ENCODE measurements at regions not wholly inside any gene's neighbourhood (a gene's known extent, or its start where the extent isn't known, plus 50 kb on each side); places are given as distances from the start of the nearest gene placed in this dataset.

- H3K36me3 ChIP-seq (ENCODE audit: control insufficient read depth, insufficient read depth, low read length), result no peaks in the 10 kb centered on the region
- no peak overlapping the region for H3K4me3 ChIP-seq (ENCODE audit: insufficient read depth, low read depth, low read length)
- H3K27me3 ChIP-seq (ENCODE audit: control insufficient read depth, insufficient read depth, low read length, poor library complexity, severe bottlenecking), result no peaks in the 10 kb centered on the region
- H3K4me1 ChIP-seq (ENCODE audit: control insufficient read depth, insufficient read depth, low read length), result no peaks in the 10 kb centered on the region
- H3K27ac ChIP-seq (ENCODE audit: insufficient read depth, low read depth, low read length, poor library complexity, severe bottlenecking), result no peak overlapping the region
- WGBS, 2 experiments, result 77 to 79% methylated on average over 8 of the region's 8 CpGs
- no peaks in the 10 kb centered on the region for H3K9me3 ChIP-seq (ENCODE audit: control insufficient read depth, low read length)
Measured at GRCh38 chr20:60365064-60365666, 406.9 kb downstream of the CDH26 start.

- no peaks in the 10 kb centered on the region for H3K27me3 ChIP-seq (ENCODE audit: control insufficient read depth, insufficient read depth, low read length, poor library complexity, severe bottlenecking)
- no peaks in the 10 kb centered on the region for H3K4me1 ChIP-seq (ENCODE audit: control insufficient read depth, insufficient read depth, low read length)
- 89 to 90% methylated on average over 7 of the region's 7 CpGs for WGBS, 2 experiments
Measured at GRCh38 chr20:60365882-60366281, 407.7 kb downstream of the CDH26 start.

GRCh38 chr20:60371384-60371783 lies 413.2 kb downstream of the CDH26 start:
- no peak overlapping the region for H3K27ac ChIP-seq (ENCODE audit: insufficient read depth, low read depth, low read length, poor library complexity, severe bottlenecking)
- no peaks in the 10 kb centered on the region for H3K9me3 ChIP-seq (ENCODE audit: control insufficient read depth, low read length)
- WGBS, 2 experiments, result 86 to 91% methylated on average over 6 of the region's 6 CpGs
- no peaks in the 10 kb centered on the region for H3K4me1 ChIP-seq (ENCODE audit: control insufficient read depth, insufficient read depth, low read length)
- H3K4me3 ChIP-seq (ENCODE audit: insufficient read depth, low read depth, low read length), result no peak overlapping the region
- no peaks in the 10 kb centered on the region for H3K36me3 ChIP-seq (ENCODE audit: control insufficient read depth, insufficient read depth, low read length)
- no peaks in the 10 kb centered on the region for H3K27me3 ChIP-seq (ENCODE audit: control insufficient read depth, insufficient read depth, low read length, poor library complexity, severe bottlenecking)

More at GRCh38 chr20:60365882-60366281, 407.7 kb downstream of the CDH26 start:
- Histone ChIP-seq H3K4me3 (ENCODE audit: insufficient read depth, low read depth, low read length) (no peak overlapping the region), H3K36me3 (ENCODE audit: control insufficient read depth, insufficient read depth, low read length) (no peaks in the 10 kb centered on the region), H3K27ac (ENCODE audit: insufficient read depth, low read depth, low read length, poor library complexity, severe bottlenecking) (no peak overlapping the region), H3K9me3 (ENCODE audit: control insufficient read depth, low read length) (no peaks in the 10 kb centered on the region)

- WGBS, 2 experiments, result 100% methylated on average over 1 of the region's 1 CpG
- Histone ChIP-seq H3K4me3 (ENCODE audit: insufficient read depth, low read depth, low read length) (no peak overlapping the region), H3K27me3 (ENCODE audit: control insufficient read depth, insufficient read depth, low read length, poor library complexity, severe bottlenecking) (no peaks in the 10 kb centered on the region), H3K27ac (ENCODE audit: insufficient read depth, low read depth, low read length, poor library complexity, severe bottlenecking) (no peak overlapping the region), H3K9me3 (ENCODE audit: control insufficient read depth, low read length) (no peaks in the 10 kb centered on the region), H3K4me1 (ENCODE audit: control insufficient read depth, insufficient read depth, low read length) (no peaks in the 10 kb centered on the region), H3K36me3 (ENCODE audit: control insufficient read depth, insufficient read depth, low read length) (no peaks in the 10 kb centered on the region)
Measured at GRCh38 chr20:60372275-60372674, 414.1 kb downstream of the CDH26 start.

GRCh38 chr20:60372822-60373221 lies 414.6 kb downstream of the CDH26 start:
- Histone ChIP-seq H3K4me3 (ENCODE audit: insufficient read depth, low read depth, low read length) (no peak overlapping the region), H3K9me3 (ENCODE audit: control insufficient read depth, low read length) (no peaks in the 10 kb centered on the region), H3K27me3 (ENCODE audit: control insufficient read depth, insufficient read depth, low read length, poor library complexity, severe bottlenecking) (no peaks in the 10 kb centered on the region), H3K27ac (ENCODE audit: insufficient read depth, low read depth, low read length, poor library complexity, severe bottlenecking) (no peak overlapping the region), H3K4me1 (ENCODE audit: control insufficient read depth, insufficient read depth, low read length) (no peaks in the 10 kb centered on the region), H3K36me3 (ENCODE audit: control insufficient read depth, insufficient read depth, low read length) (no peaks in the 10 kb centered on the region)
- WGBS, 2 experiments, result 91 to 93% methylated on average over 4 of the region's 4 CpGs

GRCh38 chr20:60378620-60379019 lies 420.4 kb downstream of the CDH26 start:
- no peaks in the 10 kb centered on the region for H3K36me3 ChIP-seq (ENCODE audit: control insufficient read depth, insufficient read depth, low read length)
- H3K27me3 ChIP-seq (ENCODE audit: control insufficient read depth, insufficient read depth, low read length, poor library complexity, severe bottlenecking), result no peaks in the 10 kb centered on the region
- H3K27ac ChIP-seq (ENCODE audit: insufficient read depth, low read depth, low read length, poor library complexity, severe bottlenecking), result no peak overlapping the region
- no peak overlapping the region for H3K4me3 ChIP-seq (ENCODE audit: insufficient read depth, low read depth, low read length)
- H3K4me1 ChIP-seq (ENCODE audit: control insufficient read depth, insufficient read depth, low read length), result no peaks in the 10 kb centered on the region
- no peaks in the 10 kb centered on the region for H3K9me3 ChIP-seq (ENCODE audit: control insufficient read depth, low read length)

GRCh38 chr20:60381643-60382400 lies 423.6 kb downstream of the CDH26 start:
- no peaks in the 10 kb centered on the region for H3K9me3 ChIP-seq (ENCODE audit: control insufficient read depth, low read length)
- H3K27ac ChIP-seq (ENCODE audit: insufficient read depth, low read depth, low read length, poor library complexity, severe bottlenecking), result no peak overlapping the region
- no peaks in the 10 kb centered on the region for H3K27me3 ChIP-seq (ENCODE audit: control insufficient read depth, insufficient read depth, low read length, poor library complexity, severe bottlenecking)
- no peaks in the 10 kb centered on the region for H3K4me1 ChIP-seq (ENCODE audit: control insufficient read depth, insufficient read depth, low read length)
- no peaks in the 10 kb centered on the region for H3K36me3 ChIP-seq (ENCODE audit: control insufficient read depth, insufficient read depth, low read length)
- 100% methylated on average over 2 of the region's 3 CpGs for WGBS, 2 experiments
- no peak overlapping the region for H3K4me3 ChIP-seq (ENCODE audit: insufficient read depth, low read depth, low read length)

GRCh38 chr20:60389441-60389840 lies 431.2 kb downstream of the CDH26 start:
- Histone ChIP-seq H3K27ac (ENCODE audit: insufficient read depth, low read depth, low read length, poor library complexity, severe bottlenecking) (no peak overlapping the region), H3K9me3 (ENCODE audit: control insufficient read depth, low read length) (no peaks in the 10 kb centered on the region), H3K4me3 (ENCODE audit: insufficient read depth, low read depth, low read length) (no peak overlapping the region), H3K36me3 (ENCODE audit: control insufficient read depth, insufficient read depth, low read length) (no peaks in the 10 kb centered on the region), H3K4me1 (ENCODE audit: control insufficient read depth, insufficient read depth, low read length) (no peaks in the 10 kb centered on the region), H3K27me3 (ENCODE audit: control insufficient read depth, insufficient read depth, low read length, poor library complexity, severe bottlenecking) (no peaks in the 10 kb centered on the region)

GRCh38 chr20:60389882-60390281 lies 431.7 kb downstream of the CDH26 start:
- H3K27ac ChIP-seq (ENCODE audit: insufficient read depth, low read depth, low read length, poor library complexity, severe bottlenecking), result no peak overlapping the region
- no peak overlapping the region for H3K4me3 ChIP-seq (ENCODE audit: insufficient read depth, low read depth, low read length)
- no peaks in the 10 kb centered on the region for H3K4me1 ChIP-seq (ENCODE audit: control insufficient read depth, insufficient read depth, low read length)
- H3K36me3 ChIP-seq (ENCODE audit: control insufficient read depth, insufficient read depth, low read length), result no peaks in the 10 kb centered on the region
- H3K9me3 ChIP-seq (ENCODE audit: control insufficient read depth, low read length), result no peaks in the 10 kb centered on the region
- WGBS, 2 experiments, result 85 to 93% methylated on average over 7 of the region's 7 CpGs
- no peaks in the 10 kb centered on the region for H3K27me3 ChIP-seq (ENCODE audit: control insufficient read depth, insufficient read depth, low read length, poor library complexity, severe bottlenecking)

- Histone ChIP-seq H3K27ac (ENCODE audit: insufficient read depth, low read depth, low read length, poor library complexity, severe bottlenecking) (no peak overlapping the region), H3K4me3 (ENCODE audit: insufficient read depth, low read depth, low read length) (no peak overlapping the region), H3K4me1 (ENCODE audit: control insufficient read depth, insufficient read depth, low read length) (no peaks in the 10 kb centered on the region), H3K27me3 (ENCODE audit: control insufficient read depth, insufficient read depth, low read length, poor library complexity, severe bottlenecking) (no peaks in the 10 kb centered on the region), H3K36me3 (ENCODE audit: control insufficient read depth, insufficient read depth, low read length) (no peaks in the 10 kb centered on the region), H3K9me3 (ENCODE audit: control insufficient read depth, low read length) (no peaks in the 10 kb centered on the region)
- WGBS, 2 experiments, result 86 to 88% methylated on average over 3 of the region's 3 CpGs
Measured at GRCh38 chr20:60395991-60396390, 437.8 kb downstream of the CDH26 start.
